BE2C (cell line): ENCODE measurements at regions not wholly inside any gene's neighbourhood (a gene's known extent, or its start where the extent isn't known, plus 50 kb on each side); places are given as distances from the start of the nearest gene placed in this dataset.

Experiments
- DNase-seq: peaks from one replicate; pipeline ENCODE4 v3.0.0-alpha.2; 2020
- H3K27me3 ChIP-seq: fragments of 250-450 bp; sonication (Bioruptor Pico); 2 replicates; pipeline ENCODE4 v1.5.1; 2020; ENCODE audit warnings: mild to moderate bottlenecking
- H3K36me3 ChIP-seq: fragments of 250-450 bp; sonication (Bioruptor Pico); 2 replicates; pipeline ENCODE4 v1.5.1; 2020; ENCODE audit warnings: mild to moderate bottlenecking
- H3K4me1 ChIP-seq: fragments of 250-450 bp; sonication (Bioruptor Pico); 2 replicates; pipeline ENCODE4 v1.5.1; 2020
- H3K4me3 ChIP-seq: 2 replicates; pipeline ENCODE4 v1.5.1; 2011; ENCODE audit warnings: low read depth, low read length
- H3K9me3 ChIP-seq: fragments of 250-450 bp; sonication (Bioruptor Pico); 2 replicates; pipeline ENCODE4 v1.5.1; 2020
- CTCF ChIP-seq: IDR thresholded peaks from 2 replicates; pipeline ENCODE4 v1.5.1; 2012; ENCODE audit warnings: mild to moderate bottlenecking, low read depth, low read length

DNA sequence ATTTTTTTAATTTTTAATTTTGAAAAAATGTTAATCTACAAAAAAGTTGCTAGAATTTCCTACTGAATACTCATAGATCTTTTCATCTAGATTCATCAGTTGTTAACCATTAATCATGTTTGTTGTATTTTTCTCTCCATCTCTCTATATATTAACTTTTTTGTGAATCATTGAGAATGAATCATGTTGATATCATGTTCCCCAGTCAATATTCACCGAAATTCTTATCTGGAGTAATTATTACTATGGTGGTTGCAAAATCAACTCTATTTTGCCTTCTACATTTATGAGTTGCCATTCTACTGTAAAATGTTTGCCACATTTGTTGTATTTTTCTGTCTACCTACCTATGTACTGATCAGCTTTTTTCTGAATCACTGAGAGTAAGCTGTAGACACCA is 154.0 kb downstream of the SPP2 start:
- no peaks in the 10 kb centered on the region for H3K9me3 ChIP-seq

GRCh38 chr2:234203135-234203984 is 152.9 kb downstream of the SPP2 start:
- H3K27me3 ChIP-seq = no peaks in the 10 kb centered on the region
- no peak overlapping the region for H3K4me3 ChIP-seq
- DNase-seq = no peak
- no peak for TF ChIP-seq CTCF
- H3K4me1 ChIP-seq = no peaks in the 10 kb centered on the region
- no peaks in the 10 kb centered on the region for H3K9me3 ChIP-seq
- no peaks in the 10 kb centered on the region for H3K36me3 ChIP-seq

More for the DNA sequence above, 154.0 kb downstream of the SPP2 start:
- Histone ChIP-seq H3K36me3 (no peaks in the 10 kb centered on the region), H3K4me1 (no peaks in the 10 kb centered on the region), H3K27me3 (no peaks in the 10 kb centered on the region), H3K4me3 (no peak overlapping the region)
- DNase-seq = no peak
- no peak for TF ChIP-seq CTCF

GRCh38 chr2:234202601-234203000 is 152.1 kb downstream of the SPP2 start:
- no peaks in the 10 kb centered on the region for H3K36me3 ChIP-seq
- no peak overlapping the region for H3K4me3 ChIP-seq
- no peaks in the 10 kb centered on the region for H3K4me1 ChIP-seq
- no peak for TF ChIP-seq CTCF
- no peaks in the 10 kb centered on the region for H3K9me3 ChIP-seq
- no peaks in the 10 kb centered on the region for H3K27me3 ChIP-seq
- no peak for DNase-seq

- H3K4me3 ChIP-seq = no peak overlapping the region
- TF ChIP-seq CTCF = no peak
- no peaks in the 10 kb centered on the region for H3K9me3 ChIP-seq
- H3K36me3 ChIP-seq = no peaks in the 10 kb centered on the region
- no peak for DNase-seq
- H3K27me3 ChIP-seq = no peaks in the 10 kb centered on the region
- no peaks in the 10 kb centered on the region for H3K4me1 ChIP-seq
Observed at GRCh38 chr2:234199996-234200395, 149.5 kb downstream of the SPP2 start.

DNA sequence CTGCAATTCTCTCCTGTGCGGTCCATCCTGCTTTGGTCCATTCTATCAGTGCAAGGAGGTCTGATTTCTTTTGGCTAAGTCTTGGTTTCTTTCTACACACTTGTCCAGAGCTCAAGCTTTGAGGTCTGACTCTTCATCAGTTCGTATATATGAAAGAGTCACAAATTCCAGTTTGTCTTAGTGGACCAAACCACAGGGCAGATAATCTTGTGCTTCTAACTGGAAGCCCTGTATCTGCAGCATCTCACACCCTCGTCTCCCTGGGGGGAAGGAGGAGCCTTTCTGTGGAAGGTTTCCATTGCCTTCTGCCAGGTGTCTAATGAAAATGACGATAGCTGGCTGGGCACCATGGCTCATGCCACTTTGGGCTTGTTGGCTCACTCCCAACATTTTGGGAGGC is 148.5 kb downstream of the SPP2 start:
- H3K4me1 ChIP-seq = no peaks in the 10 kb centered on the region
- no peaks in the 10 kb centered on the region for H3K9me3 ChIP-seq
- no peak for TF ChIP-seq CTCF
- no peaks in the 10 kb centered on the region for H3K36me3 ChIP-seq
- no peaks in the 10 kb centered on the region for H3K27me3 ChIP-seq
- no peak for DNase-seq
- H3K4me3 ChIP-seq = no peak overlapping the region

GRCh38 chr2:234195516-234195915 is 145.0 kb downstream of the SPP2 start:
- no peak for TF ChIP-seq CTCF
- no peak for DNase-seq
- H3K4me1 ChIP-seq = no peaks in the 10 kb centered on the region
- H3K4me3 ChIP-seq = no peak overlapping the region
- H3K27me3 ChIP-seq = no peaks in the 10 kb centered on the region
- H3K9me3 ChIP-seq = no peaks in the 10 kb centered on the region
- H3K36me3 ChIP-seq = no peaks in the 10 kb centered on the region
